Astrocyte (in vitro differentiated cells and primary cell): ENCODE measurements at regions not wholly inside any gene's neighbourhood (a gene's known extent, or its start where the extent isn't known, plus 50 kb on each side); places are given as distances from the start of the nearest gene placed in this dataset.

Source experiments
- DNase-seq: peaks from one replicate; pipeline ENCODE4 v3.0.0-alpha.2; 2010; ENCODE audit warnings: low read depth
- FAIRE-seq: peaks from 2 replicates; lab custom pipeline; 2011; peaks lifted over from hg19 to GRCh38; lab: Jason Lieb, UNC
- H2AFZ ChIP-seq: 2 replicates; pipeline ENCODE4 v1.6.0; 2012; ENCODE audit warnings: low read depth, low read length, inconsistent platforms
- H3K27ac ChIP-seq: 2 replicates; pipeline ENCODE4 v1.5.1; 2011; ENCODE audit warnings: low read depth, low read length, inconsistent platforms
- H3K27me3 ChIP-seq: 2 replicates; pipeline ENCODE4 v1.6.0; 2011; ENCODE audit warnings: low read length, inconsistent platforms; ENCODE audit not compliant: insufficient read depth
- H3K36me3 ChIP-seq: 2 replicates; pipeline ENCODE4 v1.5.1; 2011; ENCODE audit warnings: low read length, inconsistent platforms; ENCODE audit not compliant: insufficient read depth
- H3K4me1 ChIP-seq: 2 replicates; pipeline ENCODE4 v1.5.1; 2011; ENCODE audit warnings: low read length, inconsistent platforms; ENCODE audit not compliant: insufficient read depth
- H3K4me2 ChIP-seq: 2 replicates; pipeline ENCODE4 v1.6.0; 2012; ENCODE audit warnings: low read length, inconsistent platforms
- H3K4me3 ChIP-seq: 2 replicates; pipeline ENCODE4 v1.5.1; 2011; ENCODE audit warnings: low read depth, mild to moderate bottlenecking, low read length, inconsistent platforms; ENCODE audit not compliant: insufficient read depth
- H3K79me2 ChIP-seq: 2 replicates; pipeline ENCODE4 v1.6.0; 2012; ENCODE audit warnings: mild to moderate bottlenecking, low read length, inconsistent platforms; ENCODE audit not compliant: insufficient read depth
- H3K9ac ChIP-seq: 2 replicates; pipeline ENCODE4 v1.6.0; 2012; ENCODE audit warnings: mild to moderate bottlenecking, low read length, inconsistent platforms
- H3K9me3 ChIP-seq: 2 replicates; pipeline ENCODE4 v1.5.1; 2012; ENCODE audit warnings: low read depth, mild to moderate bottlenecking, low read length, inconsistent platforms; ENCODE audit not compliant: insufficient read depth
- H4K20me1 ChIP-seq: 2 replicates; pipeline ENCODE4 v1.6.0; 2012; ENCODE audit warnings: low read length, inconsistent platforms; ENCODE audit not compliant: insufficient read depth
- H3K27ac Mint-ChIP-seq: one replicate; pipeline ENCODE4 v1.8.0; 2021; ENCODE audit warnings: mild to moderate bottlenecking, mixed read lengths; ENCODE audit not compliant: unreplicated experiment
- H3K27me3 Mint-ChIP-seq: one replicate; pipeline ENCODE4 v1.8.0; 2021; ENCODE audit warnings: low read depth, mixed read lengths; ENCODE audit not compliant: unreplicated experiment
- H3K36me3 Mint-ChIP-seq: one replicate; pipeline ENCODE4 v1.8.0; 2021; ENCODE audit warnings: low read depth, mixed read lengths; ENCODE audit not compliant: unreplicated experiment
- H3K4me1 Mint-ChIP-seq: one replicate; pipeline ENCODE4 v1.8.0; 2021; ENCODE audit warnings: low read depth, mixed read lengths; ENCODE audit not compliant: unreplicated experiment
- H3K4me3 Mint-ChIP-seq: one replicate; pipeline ENCODE4 v1.8.0; 2021; ENCODE audit warnings: mild to moderate bottlenecking, moderate library complexity, mixed read lengths; ENCODE audit not compliant: unreplicated experiment
- H3K9me3 Mint-ChIP-seq: one replicate; pipeline ENCODE4 v1.8.0; 2021; ENCODE audit warnings: mild to moderate bottlenecking, mixed read lengths; ENCODE audit not compliant: unreplicated experiment
- EZH2 ChIP-seq: IDR thresholded peaks from 2 replicates; pipeline ENCODE4 v1.6.1; 2012; ENCODE audit warnings: mild to moderate bottlenecking, low read length, inconsistent platforms; ENCODE audit not compliant: insufficient read depth
- TF ChIP-seq, protein P1 (sequence below): IDR thresholded peaks from 2 replicates; pipeline ENCODE4 v1.5.1; 2011; ENCODE audit warnings: low read depth, mild to moderate bottlenecking, inconsistent platforms, low read length, moderate library complexity; ENCODE audit not compliant: insufficient read depth

- no peaks in the 10 kb centered on the region for H3K9me3 ChIP-seq
Measured at GRCh38 chr22:47772864-47773263, 1010.4 kb downstream of the TBC1D22A start.

GRCh38 chr22:47769652-47770051, 1007.2 kb downstream of the TBC1D22A start:
- Histone ChIP-seq H3K36me3 (no peaks in the 10 kb centered on the region), H3K4me2 (no peak overlapping the region), H3K9me3 (peaks cover 3% of the 10 kb centered on the region), H3K27me3 (no peaks in the 10 kb centered on the region), H2AFZ (no peak overlapping the region), H3K4me1 (no peaks in the 10 kb centered on the region), H3K27ac (no peak overlapping the region), H3K79me2 (no peaks in the 10 kb centered on the region), H3K4me3 (no peak overlapping the region), H3K9ac (no peak overlapping the region), H4K20me1 (no peaks in the 10 kb centered on the region)
- H3K9me3 Mint-ChIP-seq: peaks cover 3% of the 10 kb centered on the region
- peak overlapping the region; percentile 21 for H3K27ac Mint-ChIP-seq
- FAIRE-seq (no peak), DNase-seq (no peak)
- TF ChIP-seq, protein P1, sequence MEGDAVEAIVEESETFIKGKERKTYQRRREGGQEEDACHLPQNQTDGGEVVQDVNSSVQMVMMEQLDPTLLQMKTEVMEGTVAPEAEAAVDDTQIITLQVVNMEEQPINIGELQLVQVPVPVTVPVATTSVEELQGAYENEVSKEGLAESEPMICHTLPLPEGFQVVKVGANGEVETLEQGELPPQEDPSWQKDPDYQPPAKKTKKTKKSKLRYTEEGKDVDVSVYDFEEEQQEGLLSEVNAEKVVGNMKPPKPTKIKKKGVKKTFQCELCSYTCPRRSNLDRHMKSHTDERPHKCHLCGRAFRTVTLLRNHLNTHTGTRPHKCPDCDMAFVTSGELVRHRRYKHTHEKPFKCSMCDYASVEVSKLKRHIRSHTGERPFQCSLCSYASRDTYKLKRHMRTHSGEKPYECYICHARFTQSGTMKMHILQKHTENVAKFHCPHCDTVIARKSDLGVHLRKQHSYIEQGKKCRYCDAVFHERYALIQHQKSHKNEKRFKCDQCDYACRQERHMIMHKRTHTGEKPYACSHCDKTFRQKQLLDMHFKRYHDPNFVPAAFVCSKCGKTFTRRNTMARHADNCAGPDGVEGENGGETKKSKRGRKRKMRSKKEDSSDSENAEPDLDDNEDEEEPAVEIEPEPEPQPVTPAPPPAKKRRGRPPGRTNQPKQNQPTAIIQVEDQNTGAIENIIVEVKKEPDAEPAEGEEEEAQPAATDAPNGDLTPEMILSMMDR: no peak
- TF ChIP-seq EZH2: no peak
- no peaks in the 10 kb centered on the region for H3K36me3 Mint-ChIP-seq
- no peaks in the 10 kb centered on the region for H3K27me3 Mint-ChIP-seq
- H3K4me3 Mint-ChIP-seq: no peak overlapping the region
- H3K4me1 Mint-ChIP-seq: no peaks in the 10 kb centered on the region

More at GRCh38 chr22:47772864-47773263, 1010.4 kb downstream of the TBC1D22A start:
- Histone ChIP-seq H3K4me2 (no peak overlapping the region), H4K20me1 (no peaks in the 10 kb centered on the region), H3K27me3 (no peaks in the 10 kb centered on the region), H3K36me3 (no peaks in the 10 kb centered on the region), H2AFZ (no peak overlapping the region), H3K79me2 (no peaks in the 10 kb centered on the region), H3K4me1 (no peaks in the 10 kb centered on the region), H3K4me3 (no peak overlapping the region), H3K27ac (no peak overlapping the region), H3K9ac (no peak overlapping the region)
- no peaks in the 10 kb centered on the region for H3K4me1 Mint-ChIP-seq
- H3K27ac Mint-ChIP-seq: no peak overlapping the region
- H3K4me3 Mint-ChIP-seq: no peak overlapping the region
- H3K36me3 Mint-ChIP-seq: no peaks in the 10 kb centered on the region
- TF ChIP-seq EZH2: no peak
- TF ChIP-seq, protein P1: no peak
- DNase-seq: no peak
- H3K27me3 Mint-ChIP-seq: no peaks in the 10 kb centered on the region
- H3K9me3 Mint-ChIP-seq: no peaks in the 10 kb centered on the region
- no peak for FAIRE-seq

GRCh38 chr22:47768027-47768426, 1005.6 kb downstream of the TBC1D22A start:
- TF ChIP-seq, protein P1: no peak
- TF ChIP-seq EZH2: no peak
- no peaks in the 10 kb centered on the region for H3K4me1 Mint-ChIP-seq
- FAIRE-seq: no peak

More at GRCh38 chr22:47768027-47768426, 1005.6 kb downstream of the TBC1D22A start:
- Mint-ChIP-seq H3K27me3 (peaks cover 4% of the 10 kb centered on the region), H3K36me3 (no peaks in the 10 kb centered on the region), H3K4me3 (no peak overlapping the region), H3K27ac (no peak overlapping the region), H3K9me3 (peaks cover 7% of the 10 kb centered on the region)
- peaks cover 3% of the 10 kb centered on the region for H3K9me3 ChIP-seq
- no peak overlapping the region for H3K27ac ChIP-seq
- no peaks in the 10 kb centered on the region for H3K79me2 ChIP-seq
- H3K4me3 ChIP-seq: no peak overlapping the region
- H3K27me3 ChIP-seq: no peaks in the 10 kb centered on the region
- no peaks in the 10 kb centered on the region for H4K20me1 ChIP-seq
- no peak for DNase-seq
- H3K4me2 ChIP-seq: no peak overlapping the region
- H3K9ac ChIP-seq: no peak overlapping the region
- H3K4me1 ChIP-seq: no peaks in the 10 kb centered on the region
- no peak overlapping the region for H2AFZ ChIP-seq
- H3K36me3 ChIP-seq: no peaks in the 10 kb centered on the region
